HL-60 (cell line): ENCODE measurements at regions not wholly inside any gene's neighbourhood (a gene's known extent, or its start where the extent isn't known, plus 50 kb on each side); places are given as distances from the start of the nearest gene placed in this dataset.

ENCODE experiments used
- DNase-seq, 2 experiments: peaks; one replicate each; pipeline ENCODE4 v3.0.0-alpha.2; 2010 to 2020; ENCODE audit warnings: low read depth in 1 of 2, low spot score in 1 of 2
- H3K27ac ChIP-seq: fragments of 250-450 bp; sonication (Bioruptor Pico); replicated peaks from 2 replicates; pipeline ENCODE4 v1.5.1; 2020; ENCODE audit warnings: mild to moderate bottlenecking, moderate library complexity
- H3K27me3 ChIP-seq: fragments of 250-450 bp; sonication (Bioruptor Pico); 2 replicates; pipeline ENCODE4 v1.5.1; 2021; ENCODE audit warnings: mild to moderate bottlenecking, moderate library complexity; ENCODE audit not compliant: insufficient read depth, poor library complexity, severe bottlenecking
- H3K4me3 ChIP-seq: replicated peaks from 2 replicates; pipeline ENCODE4 v1.5.1; 2011; ENCODE audit warnings: mild to moderate bottlenecking, control low read depth, low read length; ENCODE audit not compliant: insufficient read depth
- GABPA ChIP-seq: IDR thresholded peaks from 2 replicates; pipeline ENCODE4 v1.6.1; 2012; ENCODE audit warnings: low read depth
- POLR2AphosphoS5 ChIP-seq: IDR thresholded peaks from 2 replicates; pipeline ENCODE4 v1.6.1; 2012; ENCODE audit warnings: low read depth
- REST ChIP-seq: IDR thresholded peaks from 2 replicates; pipeline ENCODE4 v1.6.1; 2012; ENCODE audit warnings: low read depth; ENCODE audit not compliant: insufficient replicate concordance
- SPI1 ChIP-seq: IDR thresholded peaks from 2 replicates; pipeline ENCODE4 v1.6.1; 2012; ENCODE audit warnings: low read depth, mild to moderate bottlenecking, borderline replicate concordance
- TF ChIP-seq, protein P1 (sequence below): IDR thresholded peaks from one replicate; pipeline ENCODE4 v1.5.1; 2011; ENCODE audit warnings: low read length, control low read depth, inconsistent platforms; ENCODE audit not compliant: insufficient read depth

- peaks cover 2% of the 10 kb centered on the region for H3K27me3 ChIP-seq
- no peak for DNase-seq
- no peak overlapping the region for H3K27ac ChIP-seq
- no peak overlapping the region for H3K4me3 ChIP-seq
- TF ChIP-seq POLR2AphosphoS5 (no peak), REST (no peak), SPI1 (no peak), GABPA (no peak)
- TF ChIP-seq, protein P1, sequence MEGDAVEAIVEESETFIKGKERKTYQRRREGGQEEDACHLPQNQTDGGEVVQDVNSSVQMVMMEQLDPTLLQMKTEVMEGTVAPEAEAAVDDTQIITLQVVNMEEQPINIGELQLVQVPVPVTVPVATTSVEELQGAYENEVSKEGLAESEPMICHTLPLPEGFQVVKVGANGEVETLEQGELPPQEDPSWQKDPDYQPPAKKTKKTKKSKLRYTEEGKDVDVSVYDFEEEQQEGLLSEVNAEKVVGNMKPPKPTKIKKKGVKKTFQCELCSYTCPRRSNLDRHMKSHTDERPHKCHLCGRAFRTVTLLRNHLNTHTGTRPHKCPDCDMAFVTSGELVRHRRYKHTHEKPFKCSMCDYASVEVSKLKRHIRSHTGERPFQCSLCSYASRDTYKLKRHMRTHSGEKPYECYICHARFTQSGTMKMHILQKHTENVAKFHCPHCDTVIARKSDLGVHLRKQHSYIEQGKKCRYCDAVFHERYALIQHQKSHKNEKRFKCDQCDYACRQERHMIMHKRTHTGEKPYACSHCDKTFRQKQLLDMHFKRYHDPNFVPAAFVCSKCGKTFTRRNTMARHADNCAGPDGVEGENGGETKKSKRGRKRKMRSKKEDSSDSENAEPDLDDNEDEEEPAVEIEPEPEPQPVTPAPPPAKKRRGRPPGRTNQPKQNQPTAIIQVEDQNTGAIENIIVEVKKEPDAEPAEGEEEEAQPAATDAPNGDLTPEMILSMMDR = no peak
Measured at GRCh38 chr2:67927501-67927900, 135.3 kb downstream of the C1D start.

GRCh38 chr2:67930156-67930555 lies 132.6 kb downstream of the C1D start:
- no peak for TF ChIP-seq POLR2AphosphoS5
- TF ChIP-seq GABPA = no peak
- no peak for TF ChIP-seq SPI1
- no peak for TF ChIP-seq REST
- TF ChIP-seq, protein P1 = no peak
- Histone ChIP-seq H3K27ac (no peak overlapping the region), H3K4me3 (no peak overlapping the region), H3K27me3 (peaks cover 2% of the 10 kb centered on the region)
- no peak for DNase-seq

GRCh38 chr2:67936969-67937368 lies 125.8 kb downstream of the C1D start:
- Histone ChIP-seq H3K27ac (no peak overlapping the region), H3K27me3 (no peaks in the 10 kb centered on the region), H3K4me3 (no peak overlapping the region)
- TF ChIP-seq POLR2AphosphoS5 (no peak), SPI1 (peak; percentile 43; the same call in 1 of the 2 replicates)
- DNase-seq = no peak

GRCh38 chr2:67938053-67938452 lies 124.8 kb downstream of the C1D start:
- no peak overlapping the region for H3K4me3 ChIP-seq
- TF ChIP-seq SPI1 = no peak
- no peak for TF ChIP-seq REST
- TF ChIP-seq GABPA = no peak
- TF ChIP-seq POLR2AphosphoS5 = no peak
- TF ChIP-seq, protein P1 = no peak
- DNase-seq = no peak
- H3K27me3 ChIP-seq = no peaks in the 10 kb centered on the region
- H3K27ac ChIP-seq = no peak overlapping the region
